ENCODE measurements at regions not wholly inside any gene's neighbourhood (a gene's known extent, or its start where the extent isn't known, plus 50 kb on each side); places are given as distances from the start of the nearest gene placed in this dataset.

DNA sequence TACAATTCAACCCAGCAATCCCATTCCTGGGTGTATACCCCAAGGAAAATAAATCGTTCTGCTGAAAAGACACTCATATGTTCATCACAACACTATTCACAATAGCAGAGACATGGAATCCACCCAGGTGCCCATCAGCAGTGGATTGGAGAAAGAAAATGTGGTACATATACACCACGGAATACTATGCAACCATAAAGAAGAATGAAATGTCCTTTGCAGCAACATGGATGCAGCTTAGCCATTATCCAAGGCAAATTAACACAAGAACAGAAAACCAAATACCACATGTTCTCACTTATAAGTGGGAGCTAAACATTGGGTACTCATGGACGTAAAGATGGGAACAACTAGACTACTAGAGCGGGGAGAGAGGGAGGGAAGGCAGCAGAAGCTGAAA is 207.8 kb downstream of the GATA3 start:
- TF ChIP-seq EZH2 (IDR thresholded peaks at IDR 0.05; ENCODE audit: low read depth), result no peak
- TF ChIP-seq, protein P1, sequence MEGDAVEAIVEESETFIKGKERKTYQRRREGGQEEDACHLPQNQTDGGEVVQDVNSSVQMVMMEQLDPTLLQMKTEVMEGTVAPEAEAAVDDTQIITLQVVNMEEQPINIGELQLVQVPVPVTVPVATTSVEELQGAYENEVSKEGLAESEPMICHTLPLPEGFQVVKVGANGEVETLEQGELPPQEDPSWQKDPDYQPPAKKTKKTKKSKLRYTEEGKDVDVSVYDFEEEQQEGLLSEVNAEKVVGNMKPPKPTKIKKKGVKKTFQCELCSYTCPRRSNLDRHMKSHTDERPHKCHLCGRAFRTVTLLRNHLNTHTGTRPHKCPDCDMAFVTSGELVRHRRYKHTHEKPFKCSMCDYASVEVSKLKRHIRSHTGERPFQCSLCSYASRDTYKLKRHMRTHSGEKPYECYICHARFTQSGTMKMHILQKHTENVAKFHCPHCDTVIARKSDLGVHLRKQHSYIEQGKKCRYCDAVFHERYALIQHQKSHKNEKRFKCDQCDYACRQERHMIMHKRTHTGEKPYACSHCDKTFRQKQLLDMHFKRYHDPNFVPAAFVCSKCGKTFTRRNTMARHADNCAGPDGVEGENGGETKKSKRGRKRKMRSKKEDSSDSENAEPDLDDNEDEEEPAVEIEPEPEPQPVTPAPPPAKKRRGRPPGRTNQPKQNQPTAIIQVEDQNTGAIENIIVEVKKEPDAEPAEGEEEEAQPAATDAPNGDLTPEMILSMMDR (conservative IDR thresholded peaks at IDR 0.05), result no peak
- no peaks in the 10 kb centered on the region for H4K20me1 ChIP-seq (ENCODE audit: insufficient read depth)
- no peaks in the 10 kb centered on the region for H3K27me3 ChIP-seq (ENCODE audit: insufficient read depth, low read depth)
- no peaks in the 10 kb centered on the region for H3F3A ChIP-seq (ENCODE audit: insufficient read depth, low read depth)
- H3K9me2 ChIP-seq (ENCODE audit: insufficient read depth), result no peaks in the 10 kb centered on the region
- no peaks in the 10 kb centered on the region for H3K9me3 ChIP-seq (ENCODE audit: insufficient read depth, low read depth)
- H3K27ac ChIP-seq, result no peak overlapping the region
- H3K4me3 ChIP-seq, result no peak overlapping the region
- intact Hi-C loops (cut with micrococcal nuclease; ENCODE audit: unreplicated experiment), result no loop called here
- no peaks in the 10 kb centered on the region for H3K36me3 ChIP-seq (ENCODE audit: low read depth)
- no peak for DNase-seq
- no peak overlapping the region for H2AFZ ChIP-seq
- H3K4me1 ChIP-seq (replicated peaks; ENCODE audit: insufficient read depth), result no peaks in the 10 kb centered on the region
- H3K4me2 ChIP-seq, result no peak overlapping the region
- H3K79me2 ChIP-seq (ENCODE audit: low read depth), result no peaks in the 10 kb centered on the region
- POLR2A ChIA-PET (ENCODE audit: unreplicated experiment), result no interaction called here
- CTCF ChIA-PET, result no interaction called here
- BruUV-seq (replicated peaks), result no TSS peak

DNA sequence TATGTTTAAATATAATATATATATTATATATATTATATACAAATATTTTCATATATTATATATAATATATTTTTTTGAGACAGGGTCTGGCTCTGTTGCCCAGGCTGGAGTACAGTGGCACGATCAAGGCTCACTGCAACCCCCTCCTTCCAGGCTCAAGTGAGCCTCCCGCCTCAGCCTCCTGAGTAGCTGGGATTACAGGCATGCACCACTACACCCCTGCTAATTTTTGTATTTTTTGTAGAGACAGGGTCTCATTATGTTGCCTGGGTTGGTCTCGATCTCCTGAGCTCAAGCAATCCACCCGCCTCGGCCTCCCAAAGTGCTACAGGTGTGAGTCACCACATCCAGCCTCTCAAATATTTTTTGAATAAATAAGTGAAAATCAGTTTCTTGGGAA is 215.5 kb downstream of the GATA3 start:
- CTCF ChIA-PET, result no interaction called here
- Histone ChIP-seq H3K36me3 (ENCODE audit: low read depth) (no peaks in the 10 kb centered on the region), H4K20me1 (ENCODE audit: insufficient read depth) (no peaks in the 10 kb centered on the region), H3K4me3 (no peak overlapping the region), H3K27ac (no peak overlapping the region), H3K4me1 (replicated peaks; ENCODE audit: insufficient read depth) (no peaks in the 10 kb centered on the region), H3F3A (ENCODE audit: insufficient read depth, low read depth) (no peaks in the 10 kb centered on the region; the same call in none of the 2 replicates), H3K79me2 (ENCODE audit: low read depth) (no peaks in the 10 kb centered on the region), H3K9me2 (ENCODE audit: insufficient read depth) (no peaks in the 10 kb centered on the region), H3K27me3 (ENCODE audit: insufficient read depth, low read depth) (no peaks in the 10 kb centered on the region), H2AFZ (no peak overlapping the region), H3K4me2 (no peak overlapping the region), H3K9me3 (ENCODE audit: insufficient read depth, low read depth) (no peaks in the 10 kb centered on the region)
- intact Hi-C loops (cut with micrococcal nuclease; ENCODE audit: unreplicated experiment), result no loop called here
- BruUV-seq (replicated peaks), result no TSS peak
- TF ChIP-seq EZH2 (IDR thresholded peaks at IDR 0.05; ENCODE audit: low read depth), result no peak
- TF ChIP-seq, protein P1 (conservative IDR thresholded peaks at IDR 0.05), result no peak
- no peak for DNase-seq
- POLR2A ChIA-PET (ENCODE audit: unreplicated experiment), result no interaction called here

DNA sequence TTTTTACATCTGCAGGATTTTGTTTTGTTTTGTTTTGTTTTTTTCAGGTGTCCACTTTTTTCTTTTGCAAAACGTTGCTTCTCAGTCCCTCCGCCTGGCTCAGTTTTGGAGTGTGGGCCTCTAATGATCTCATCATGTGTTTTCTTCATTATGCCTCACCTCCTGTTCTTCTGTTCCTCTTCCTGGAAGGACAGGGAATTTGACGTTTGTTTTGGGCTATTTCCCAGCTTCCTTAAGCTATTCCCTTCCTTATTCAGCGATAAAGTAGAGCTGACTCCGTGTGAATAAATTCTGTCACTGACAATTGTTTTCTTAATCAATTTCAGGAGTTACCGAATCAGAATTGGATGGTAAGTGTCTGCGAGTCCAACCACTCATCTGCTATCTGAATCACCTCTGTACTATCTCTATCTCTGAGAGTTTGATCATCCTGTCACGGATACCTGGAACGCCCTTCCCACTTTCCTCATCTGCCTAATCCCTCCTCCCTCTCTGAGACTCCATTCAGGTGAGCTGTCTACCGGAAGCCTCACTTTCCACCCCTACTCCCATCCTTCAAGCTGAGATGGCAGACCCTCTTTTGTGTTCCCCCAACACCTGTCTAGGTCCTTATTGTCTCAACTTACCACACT is 218.4 kb downstream of the GATA3 start:
- TF ChIP-seq EZH2 (IDR thresholded peaks at IDR 0.05; ENCODE audit: low read depth), result no peak
- TF ChIP-seq, protein P1 (conservative IDR thresholded peaks at IDR 0.05), result no peak
- CTCF ChIA-PET, result no interaction called here

More for the DNA sequence above, 218.4 kb downstream of the GATA3 start:
- H3K27ac ChIP-seq, result no peak overlapping the region
- H3K9me2 ChIP-seq (ENCODE audit: insufficient read depth), result no peaks in the 10 kb centered on the region
- no peaks in the 10 kb centered on the region; the same call in none of the 2 replicates for H3F3A ChIP-seq (ENCODE audit: insufficient read depth, low read depth)
- H2AFZ ChIP-seq, result no peak overlapping the region
- H3K9me3 ChIP-seq (ENCODE audit: insufficient read depth, low read depth), result no peaks in the 10 kb centered on the region
- H3K36me3 ChIP-seq (ENCODE audit: low read depth), result no peaks in the 10 kb centered on the region
- H3K79me2 ChIP-seq (ENCODE audit: low read depth), result no peaks in the 10 kb centered on the region
- no peak for DNase-seq
- no peaks in the 10 kb centered on the region for H3K27me3 ChIP-seq (ENCODE audit: insufficient read depth, low read depth)
- H4K20me1 ChIP-seq (ENCODE audit: insufficient read depth), result no peaks in the 10 kb centered on the region
- no peak overlapping the region for H3K4me3 ChIP-seq
- BruUV-seq (replicated peaks), result no TSS peak
- no peak overlapping the region for H3K4me2 ChIP-seq
- no peaks in the 10 kb centered on the region for H3K4me1 ChIP-seq (replicated peaks; ENCODE audit: insufficient read depth)
- intact Hi-C loops (cut with micrococcal nuclease; ENCODE audit: unreplicated experiment), result no loop called here
- POLR2A ChIA-PET (ENCODE audit: unreplicated experiment), result no interaction called here
